DOHH2 (cell line): ENCODE measurements at regions not wholly inside any gene's neighbourhood (a gene's known extent, or its start where the extent isn't known, plus 50 kb on each side); places are given as distances from the start of the nearest gene placed in this dataset.

ENCODE experiments used
- H3F3A ChIP-seq: fragments of 200-600 bp; sonication (generic), shearing (Covaris generic); 2 replicates; pipeline ENCODE4 v1.6.0; 2016; ENCODE audit warnings: antibody characterized with exemption, mild to moderate bottlenecking; ENCODE audit not compliant: control insufficient read depth, insufficient read depth
- H3K27ac ChIP-seq: fragments of 200-600 bp; sonication (generic); 2 replicates; pipeline ENCODE4 v1.5.1; 2014; ENCODE audit warnings: low read depth, mild to moderate bottlenecking, low read length, moderate library complexity
- H3K27me3 ChIP-seq: fragments of 200-600 bp; sonication (generic); 2 replicates; pipeline ENCODE4 v1.6.1; 2014; ENCODE audit warnings: mild to moderate bottlenecking, low read length, mixed read lengths; ENCODE audit not compliant: control insufficient read depth
- H3K36me3 ChIP-seq: fragments of 200-600 bp; sonication (generic); 2 replicates; pipeline ENCODE4 v1.6.1; 2014; ENCODE audit warnings: mild to moderate bottlenecking, low read length, moderate library complexity, mixed read lengths; ENCODE audit not compliant: control insufficient read depth
- H3K4me1 ChIP-seq: fragments of 200-600 bp; sonication (generic); 2 replicates; pipeline ENCODE4 v1.6.1; 2014; ENCODE audit warnings: mild to moderate bottlenecking, low read length, mixed read lengths; ENCODE audit not compliant: control insufficient read depth
- H3K4me2 ChIP-seq: fragments of 200-600 bp; sonication (generic); 2 replicates; pipeline ENCODE4 v1.6.0; 2014; ENCODE audit warnings: mild to moderate bottlenecking, low read length, moderate library complexity
- H3K4me3 ChIP-seq: fragments of 200-600 bp; sonication (generic); 2 replicates; pipeline ENCODE4 v1.5.1; 2014; ENCODE audit warnings: mild to moderate bottlenecking, low read length, mixed read lengths
- H3K79me2 ChIP-seq: fragments of 200-600 bp; sonication (generic); 2 replicates; pipeline ENCODE4 v1.6.1; 2014; ENCODE audit warnings: mild to moderate bottlenecking, low read length, mixed read lengths; ENCODE audit not compliant: control insufficient read depth
- H3K9me2 ChIP-seq: fragments of 200-600 bp; sonication (generic); replicated peaks from 2 replicates; pipeline ENCODE4 v1.6.1; 2014; ENCODE audit warnings: mild to moderate bottlenecking, low read length, mixed read lengths; ENCODE audit not compliant: control insufficient read depth
- H3K9me3 ChIP-seq: fragments of 200-600 bp; sonication (generic); 2 replicates; pipeline ENCODE4 v1.6.1; 2014; ENCODE audit warnings: antibody characterized with exemption, low read length, mixed read lengths; ENCODE audit not compliant: control insufficient read depth, insufficient read depth
- H4K20me1 ChIP-seq: fragments of 200-600 bp; sonication (generic); 2 replicates; pipeline ENCODE4 v1.6.0; 2014; ENCODE audit warnings: low read depth, mild to moderate bottlenecking, antibody characterized with exemption, low read length, moderate library complexity; ENCODE audit not compliant: control insufficient read depth, insufficient read depth
- EZH2phosphoT487 ChIP-seq: fragments of 200-600 bp; sonication (generic); IDR thresholded peaks from 2 replicates; pipeline ENCODE4 v1.6.1; 2017; ENCODE audit warnings: borderline replicate concordance, mild to moderate bottlenecking, antibody characterized with exemption, low read length, moderate library complexity, mixed read lengths
- TF ChIP-seq, protein P1 (sequence below): fragments of 200-600 bp; sonication (generic); IDR thresholded peaks from one replicate; pipeline ENCODE4 v1.5.1; 2014; ENCODE audit warnings: antibody characterized with exemption, mild to moderate bottlenecking, low read depth, low read length; ENCODE audit not compliant: poor library complexity, severe bottlenecking

- Histone ChIP-seq H3K4me2 (no peak overlapping the region), H3F3A (no peaks in the 10 kb centered on the region), H3K36me3 (no peaks in the 10 kb centered on the region), H3K27me3 (no peaks in the 10 kb centered on the region), H3K9me3 (no peaks in the 10 kb centered on the region), H3K9me2 (no peaks in the 10 kb centered on the region), H3K4me1 (no peaks in the 10 kb centered on the region), H3K4me3 (no peak overlapping the region), H3K27ac (no peak overlapping the region), H4K20me1 (no peaks in the 10 kb centered on the region), H3K79me2 (no peaks in the 10 kb centered on the region)
- no peak for TF ChIP-seq EZH2phosphoT487
- TF ChIP-seq, protein P1, sequence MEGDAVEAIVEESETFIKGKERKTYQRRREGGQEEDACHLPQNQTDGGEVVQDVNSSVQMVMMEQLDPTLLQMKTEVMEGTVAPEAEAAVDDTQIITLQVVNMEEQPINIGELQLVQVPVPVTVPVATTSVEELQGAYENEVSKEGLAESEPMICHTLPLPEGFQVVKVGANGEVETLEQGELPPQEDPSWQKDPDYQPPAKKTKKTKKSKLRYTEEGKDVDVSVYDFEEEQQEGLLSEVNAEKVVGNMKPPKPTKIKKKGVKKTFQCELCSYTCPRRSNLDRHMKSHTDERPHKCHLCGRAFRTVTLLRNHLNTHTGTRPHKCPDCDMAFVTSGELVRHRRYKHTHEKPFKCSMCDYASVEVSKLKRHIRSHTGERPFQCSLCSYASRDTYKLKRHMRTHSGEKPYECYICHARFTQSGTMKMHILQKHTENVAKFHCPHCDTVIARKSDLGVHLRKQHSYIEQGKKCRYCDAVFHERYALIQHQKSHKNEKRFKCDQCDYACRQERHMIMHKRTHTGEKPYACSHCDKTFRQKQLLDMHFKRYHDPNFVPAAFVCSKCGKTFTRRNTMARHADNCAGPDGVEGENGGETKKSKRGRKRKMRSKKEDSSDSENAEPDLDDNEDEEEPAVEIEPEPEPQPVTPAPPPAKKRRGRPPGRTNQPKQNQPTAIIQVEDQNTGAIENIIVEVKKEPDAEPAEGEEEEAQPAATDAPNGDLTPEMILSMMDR: no peak
Observed at GRCh38 chr4:182073278-182073677, 169.9 kb upstream of the TENM3 start.

DNA sequence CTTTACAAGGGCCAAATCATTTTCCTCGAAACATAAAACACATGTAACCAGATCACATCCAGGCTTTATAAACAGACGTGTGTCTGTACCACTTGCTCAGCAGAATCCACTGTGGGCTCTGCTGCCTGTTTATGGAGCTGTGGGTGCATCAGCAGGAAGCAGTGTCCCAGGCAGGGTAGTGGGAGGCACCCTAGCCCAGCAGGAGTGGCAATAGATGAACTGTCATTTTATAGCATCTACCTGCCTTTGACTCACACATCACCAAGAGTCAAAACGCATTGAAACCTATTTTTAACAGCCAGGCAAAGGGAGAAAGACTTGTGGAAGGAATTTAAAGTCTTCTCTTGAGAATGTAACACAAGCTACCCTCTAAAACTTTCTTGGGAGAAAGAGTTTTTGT lies 169.1 kb upstream of the TENM3 start:
- no peaks in the 10 kb centered on the region for H3K9me3 ChIP-seq
- H3K36me3 ChIP-seq: no peaks in the 10 kb centered on the region
- TF ChIP-seq EZH2phosphoT487: no peak
- TF ChIP-seq, protein P1: no peak
- H3K27me3 ChIP-seq: no peaks in the 10 kb centered on the region
- no peaks in the 10 kb centered on the region for H3K79me2 ChIP-seq
- no peaks in the 10 kb centered on the region for H3K4me1 ChIP-seq
- no peak overlapping the region for H3K4me2 ChIP-seq
- no peaks in the 10 kb centered on the region for H3F3A ChIP-seq
- no peak overlapping the region for H3K27ac ChIP-seq
- no peaks in the 10 kb centered on the region for H3K9me2 ChIP-seq
- H4K20me1 ChIP-seq: no peaks in the 10 kb centered on the region
- H3K4me3 ChIP-seq: no peak overlapping the region

- H3K9me2 ChIP-seq: no peaks in the 10 kb centered on the region
- H3K4me2 ChIP-seq: no peak overlapping the region
- H3K27ac ChIP-seq: no peak overlapping the region
- H4K20me1 ChIP-seq: no peaks in the 10 kb centered on the region
- no peak overlapping the region for H3K4me3 ChIP-seq
- no peaks in the 10 kb centered on the region for H3K79me2 ChIP-seq
- H3K9me3 ChIP-seq: no peaks in the 10 kb centered on the region
- H3F3A ChIP-seq: no peaks in the 10 kb centered on the region
- TF ChIP-seq EZH2phosphoT487: no peak
- TF ChIP-seq, protein P1: no peak
- H3K27me3 ChIP-seq: no peaks in the 10 kb centered on the region
- H3K36me3 ChIP-seq: no peaks in the 10 kb centered on the region
- no peaks in the 10 kb centered on the region for H3K4me1 ChIP-seq
Observed at GRCh38 chr4:182074810-182075209, 168.4 kb upstream of the TENM3 start.

DNA sequence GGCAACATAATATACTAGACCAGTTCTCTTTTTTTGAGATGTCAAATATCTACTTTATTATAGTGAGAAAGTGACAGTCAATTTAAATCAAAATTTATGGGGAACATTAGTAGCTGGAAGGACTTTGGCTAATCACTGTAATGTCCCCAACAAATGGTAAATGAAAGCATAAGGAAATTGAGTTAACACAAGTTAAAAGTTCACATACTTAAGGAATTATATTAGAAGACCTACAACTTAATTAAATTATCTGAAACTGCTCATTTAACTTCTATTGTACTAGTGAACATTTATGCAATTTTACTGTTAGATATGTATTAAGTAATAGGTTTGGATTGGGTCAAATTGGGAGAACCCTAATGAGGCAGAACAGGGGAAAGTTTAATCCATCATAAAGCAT lies 160.3 kb upstream of the TENM3 start:
- H3K4me2 ChIP-seq: no peak overlapping the region

More for the DNA sequence above, 160.3 kb upstream of the TENM3 start:
- H3K27me3 ChIP-seq: no peaks in the 10 kb centered on the region
- TF ChIP-seq, protein P1: no peak
- no peak for TF ChIP-seq EZH2phosphoT487
- no peaks in the 10 kb centered on the region for H3K4me1 ChIP-seq
- H3K27ac ChIP-seq: no peak overlapping the region
- H3F3A ChIP-seq: no peaks in the 10 kb centered on the region
- H3K4me3 ChIP-seq: no peak overlapping the region
- H3K9me2 ChIP-seq: no peaks in the 10 kb centered on the region
- H4K20me1 ChIP-seq: no peaks in the 10 kb centered on the region
- H3K36me3 ChIP-seq: no peaks in the 10 kb centered on the region
- H3K9me3 ChIP-seq: no peaks in the 10 kb centered on the region
- H3K79me2 ChIP-seq: no peaks in the 10 kb centered on the region
